ENCODE measurements at regions not wholly inside any gene's neighbourhood (a gene's known extent, or its start where the extent isn't known, plus 50 kb on each side); places are given as distances from the start of the nearest gene placed in this dataset.

DNA sequence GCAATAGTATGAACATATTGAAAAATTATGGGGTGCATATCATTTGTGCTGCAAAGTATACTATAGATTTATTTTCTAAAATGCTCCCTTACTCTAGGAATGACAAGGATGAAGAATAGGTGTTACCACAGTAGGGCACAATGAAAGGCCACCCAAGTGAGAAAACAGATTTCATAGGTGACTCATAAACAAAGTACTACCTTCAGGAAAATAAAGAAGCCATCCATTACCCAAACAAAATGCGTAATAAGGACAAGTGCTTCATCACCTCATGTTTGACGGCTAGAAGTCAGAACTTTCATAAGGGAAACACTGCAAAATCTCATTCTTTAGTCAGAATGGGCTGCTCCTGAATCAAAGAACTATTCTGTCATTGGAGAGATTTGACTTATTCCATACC, 116.6 kb downstream of the MFSD1 start:
- no peaks in the 10 kb centered on the region for H3K27me3 ChIP-seq (ENCODE audit: insufficient read depth, low read length)
- ATAC-seq (no peak), DNase-seq (ENCODE audit: low read depth, low spot score) (no peak)
- no peak overlapping the region for H3K9ac ChIP-seq (ENCODE audit: low read length)
- RAD21 ChIA-PET (ENCODE audit: low non-redundant PET in 1 of 2, low total read pairs in 2 of 2, uncharacterized antibody in 2 of 2, unreplicated experiment in 2 of 2): no interaction called here
- intact Hi-C loops (cut with micrococcal nuclease): loop anchor here (1.0 kb wide), 2 partner anchors 334 to 342 kb away; no protein-coding TSS in a partner anchor
- H2AFZ ChIP-seq (ENCODE audit: low read depth, low read length, poor library complexity, severe bottlenecking): peak overlapping the region; percentile 54
- POLR2A ChIA-PET: no interaction called here
- CTCF ChIA-PET: interaction anchor here (0.8 to 2.3 kb wide), 3 partner anchors 333 to 342 kb away, joined by 3 to 19 read pairs (median 14); no protein-coding TSS in a partner anchor
- H3K27ac ChIP-seq (ENCODE audit: low read depth, low read length): no peak overlapping the region
- no peaks in the 10 kb centered on the region for H3K9me2 ChIP-seq (ENCODE audit: insufficient read depth)
- no peaks in the 10 kb centered on the region for H3K9me3 ChIP-seq (ENCODE audit: control insufficient read depth in 1 of 2, insufficient read depth in 1 of 2, low read depth in 1 of 2, low read length in 2 of 2)
- no peaks in the 10 kb centered on the region for H3K79me2 ChIP-seq (ENCODE audit: insufficient read depth, low read length)
- BruUV-seq (replicated peaks): no TSS peak
- no peak overlapping the region for H3K4me2 ChIP-seq (ENCODE audit: low read length)
- no peaks in the 10 kb centered on the region for H4K20me1 ChIP-seq (ENCODE audit: insufficient read depth)
- TF ChIP-seq, protein P1, sequence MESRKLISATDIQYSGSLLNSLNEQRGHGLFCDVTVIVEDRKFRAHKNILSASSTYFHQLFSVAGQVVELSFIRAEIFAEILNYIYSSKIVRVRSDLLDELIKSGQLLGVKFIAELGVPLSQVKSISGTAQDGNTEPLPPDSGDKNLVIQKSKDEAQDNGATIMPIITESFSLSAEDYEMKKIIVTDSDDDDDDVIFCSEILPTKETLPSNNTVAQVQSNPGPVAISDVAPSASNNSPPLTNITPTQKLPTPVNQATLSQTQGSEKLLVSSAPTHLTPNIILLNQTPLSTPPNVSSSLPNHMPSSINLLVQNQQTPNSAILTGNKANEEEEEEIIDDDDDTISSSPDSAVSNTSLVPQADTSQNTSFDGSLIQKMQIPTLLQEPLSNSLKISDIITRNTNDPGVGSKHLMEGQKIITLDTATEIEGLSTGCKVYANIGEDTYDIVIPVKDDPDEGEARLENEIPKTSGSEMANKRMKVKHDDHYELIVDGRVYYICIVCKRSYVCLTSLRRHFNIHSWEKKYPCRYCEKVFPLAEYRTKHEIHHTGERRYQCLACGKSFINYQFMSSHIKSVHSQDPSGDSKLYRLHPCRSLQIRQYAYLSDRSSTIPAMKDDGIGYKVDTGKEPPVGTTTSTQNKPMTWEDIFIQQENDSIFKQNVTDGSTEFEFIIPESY (IDR thresholded peaks at IDR 0.05; ENCODE audit: extremely low read depth, insufficient replicate concordance, low read length): no peak
- TF ChIP-seq, protein P2, sequence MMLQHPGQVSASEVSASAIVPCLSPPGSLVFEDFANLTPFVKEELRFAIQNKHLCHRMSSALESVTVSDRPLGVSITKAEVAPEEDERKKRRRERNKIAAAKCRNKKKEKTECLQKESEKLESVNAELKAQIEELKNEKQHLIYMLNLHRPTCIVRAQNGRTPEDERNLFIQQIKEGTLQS (IDR thresholded peaks at IDR 0.05): no peak
- TF ChIP-seq SRF (IDR thresholded peaks at IDR 0.05; ENCODE audit: low read depth) (no peak), FOSL1 (IDR thresholded peaks at IDR 0.05; ENCODE audit: low read depth) (no peak), YY1 (IDR thresholded peaks at IDR 0.05; ENCODE audit: extremely low read depth, insufficient replicate concordance, low read depth, low read length) (no peak), CEBPB (IDR thresholded peaks at IDR 0.05; ENCODE audit: low read depth) (no peak), CBX3 (IDR thresholded peaks at IDR 0.05; ENCODE audit: low read depth) (no peak), ELF1 (IDR thresholded peaks at IDR 0.05; ENCODE audit: borderline replicate concordance, low read depth) (no peak), ZFX (IDR thresholded peaks at IDR 0.05) (no peak), SP1 (IDR thresholded peaks at IDR 0.05; ENCODE audit: low read depth) (no peak), TCF7L2 (IDR thresholded peaks at IDR 0.05; ENCODE audit: borderline replicate concordance, extremely low read depth, insufficient read depth, insufficient read length) (no peak), SIN3A (IDR thresholded peaks at IDR 0.05; ENCODE audit: low read depth) (no peak), JUND (IDR thresholded peaks at IDR 0.05) (no peak), EZH2phosphoT487 (IDR thresholded peaks at IDR 0.05; ENCODE audit: borderline replicate concordance) (no peak)
- TF ChIP-seq, protein P3, sequence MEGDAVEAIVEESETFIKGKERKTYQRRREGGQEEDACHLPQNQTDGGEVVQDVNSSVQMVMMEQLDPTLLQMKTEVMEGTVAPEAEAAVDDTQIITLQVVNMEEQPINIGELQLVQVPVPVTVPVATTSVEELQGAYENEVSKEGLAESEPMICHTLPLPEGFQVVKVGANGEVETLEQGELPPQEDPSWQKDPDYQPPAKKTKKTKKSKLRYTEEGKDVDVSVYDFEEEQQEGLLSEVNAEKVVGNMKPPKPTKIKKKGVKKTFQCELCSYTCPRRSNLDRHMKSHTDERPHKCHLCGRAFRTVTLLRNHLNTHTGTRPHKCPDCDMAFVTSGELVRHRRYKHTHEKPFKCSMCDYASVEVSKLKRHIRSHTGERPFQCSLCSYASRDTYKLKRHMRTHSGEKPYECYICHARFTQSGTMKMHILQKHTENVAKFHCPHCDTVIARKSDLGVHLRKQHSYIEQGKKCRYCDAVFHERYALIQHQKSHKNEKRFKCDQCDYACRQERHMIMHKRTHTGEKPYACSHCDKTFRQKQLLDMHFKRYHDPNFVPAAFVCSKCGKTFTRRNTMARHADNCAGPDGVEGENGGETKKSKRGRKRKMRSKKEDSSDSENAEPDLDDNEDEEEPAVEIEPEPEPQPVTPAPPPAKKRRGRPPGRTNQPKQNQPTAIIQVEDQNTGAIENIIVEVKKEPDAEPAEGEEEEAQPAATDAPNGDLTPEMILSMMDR (IDR thresholded peaks at IDR 0.05 in 2 of 3, conservative IDR thresholded peaks at IDR 0.05 in 1 of 3; ENCODE audit: borderline replicate concordance in 1 of 3, insufficient read depth in 1 of 3, low read depth in 2 of 3, low read length in 2 of 3): no peak
- TF ChIP-seq, protein P4, sequence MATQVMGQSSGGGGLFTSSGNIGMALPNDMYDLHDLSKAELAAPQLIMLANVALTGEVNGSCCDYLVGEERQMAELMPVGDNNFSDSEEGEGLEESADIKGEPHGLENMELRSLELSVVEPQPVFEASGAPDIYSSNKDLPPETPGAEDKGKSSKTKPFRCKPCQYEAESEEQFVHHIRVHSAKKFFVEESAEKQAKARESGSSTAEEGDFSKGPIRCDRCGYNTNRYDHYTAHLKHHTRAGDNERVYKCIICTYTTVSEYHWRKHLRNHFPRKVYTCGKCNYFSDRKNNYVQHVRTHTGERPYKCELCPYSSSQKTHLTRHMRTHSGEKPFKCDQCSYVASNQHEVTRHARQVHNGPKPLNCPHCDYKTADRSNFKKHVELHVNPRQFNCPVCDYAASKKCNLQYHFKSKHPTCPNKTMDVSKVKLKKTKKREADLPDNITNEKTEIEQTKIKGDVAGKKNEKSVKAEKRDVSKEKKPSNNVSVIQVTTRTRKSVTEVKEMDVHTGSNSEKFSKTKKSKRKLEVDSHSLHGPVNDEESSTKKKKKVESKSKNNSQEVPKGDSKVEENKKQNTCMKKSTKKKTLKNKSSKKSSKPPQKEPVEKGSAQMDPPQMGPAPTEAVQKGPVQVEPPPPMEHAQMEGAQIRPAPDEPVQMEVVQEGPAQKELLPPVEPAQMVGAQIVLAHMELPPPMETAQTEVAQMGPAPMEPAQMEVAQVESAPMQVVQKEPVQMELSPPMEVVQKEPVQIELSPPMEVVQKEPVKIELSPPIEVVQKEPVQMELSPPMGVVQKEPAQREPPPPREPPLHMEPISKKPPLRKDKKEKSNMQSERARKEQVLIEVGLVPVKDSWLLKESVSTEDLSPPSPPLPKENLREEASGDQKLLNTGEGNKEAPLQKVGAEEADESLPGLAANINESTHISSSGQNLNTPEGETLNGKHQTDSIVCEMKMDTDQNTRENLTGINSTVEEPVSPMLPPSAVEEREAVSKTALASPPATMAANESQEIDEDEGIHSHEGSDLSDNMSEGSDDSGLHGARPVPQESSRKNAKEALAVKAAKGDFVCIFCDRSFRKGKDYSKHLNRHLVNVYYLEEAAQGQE (IDR thresholded peaks at IDR 0.05; ENCODE audit: low read depth): no peak
- H3K4me1 ChIP-seq (ENCODE audit: control insufficient read depth in 1 of 2, insufficient read depth in 2 of 2, low read length in 2 of 2): peaks cover 0 to 7% of the 10 kb centered on the region in 2 experiments; a peak in 2 of 4 replicates
- H3K36me3 ChIP-seq (ENCODE audit: control insufficient read depth in 1 of 2, insufficient read depth in 2 of 2, low read length in 2 of 2): no peaks in the 10 kb centered on the region
- no peak overlapping the region for H3K4me3 ChIP-seq (replicated peaks in 1 of 2; ENCODE audit: low read depth in 1 of 2, low read length in 2 of 2)

Data from HCT116 (cell line).